CD4-positive, alpha-beta T cell (primary cell): ENCODE measurements at regions not wholly inside any gene's neighbourhood (a gene's known extent, or its start where the extent isn't known, plus 50 kb on each side); places are given as distances from the start of the nearest gene placed in this dataset.

Experiments
- ATAC-seq: fragments of 200-7000 bp; cut with Tn5 transposase; one replicate; pipeline ENCODE4 v1.10.0; 2022; ENCODE audit warnings: mild to moderate bottlenecking; ENCODE audit not compliant: poor library complexity
- CTCF ChIA-PET: fragments of 350-600 bp; sonication (Branson Sonifier 250); formaldehyde crosslinking; loops from one replicate; lab custom pipeline; 2021; ENCODE audit warnings: antibody characterized with exemption, inconsistent platforms; lab: Charles Lee
- POLR2A ChIA-PET: fragments of 350-600 bp; sonication (Branson Sonifier 250); formaldehyde crosslinking; loops from one replicate; lab custom pipeline; 2021; ENCODE audit warnings: antibody characterized with exemption, inconsistent platforms; lab: Charles Lee
- DNase-seq, 14 experiments: peaks; one replicate each; pipeline ENCODE4 v3.0.0-alpha.2; 2013 to 2020; ENCODE audit warnings: mixed read lengths in 2 of 14
- H3K27ac ChIP-seq, 2 donors: one replicate each; pipeline versions ENCODE4 v1.5.1 to v1.7.0; 2013; ENCODE audit warnings: low read length in 2 of 2, low read depth in 1 of 2, mild to moderate bottlenecking in 1 of 2
- H3K27me3 ChIP-seq, 2 experiments: 1 replicate in 1 of 2; 2 replicates in 1 of 2; pipeline versions ENCODE4 v1.6.1 to v1.7.0; 2013; ENCODE audit warnings: low read length in 2 of 2, control low read depth in 1 of 2, mild to moderate bottlenecking in 1 of 2, moderate library complexity in 1 of 2; ENCODE audit not compliant: insufficient read depth in 2 of 2, control insufficient read depth in 1 of 2
- H3K36me3 ChIP-seq: one replicate; pipeline ENCODE4 v1.6.1; 2013; ENCODE audit warnings: low read length, control low read depth; ENCODE audit not compliant: insufficient read depth
- H3K4me1 ChIP-seq: one replicate; pipeline ENCODE4 v1.6.1; 2013; ENCODE audit warnings: low read length, control low read depth; ENCODE audit not compliant: insufficient read depth
- H3K4me3 ChIP-seq: one replicate; pipeline ENCODE4 v1.5.1; 2013; ENCODE audit warnings: mild to moderate bottlenecking, low read length, moderate library complexity
- H3K9me3 ChIP-seq, 2 experiments: 1 replicate in 1 of 2; 2 replicates in 1 of 2; pipeline versions ENCODE4 v1.6.1 to v1.7.0; 2013; ENCODE audit warnings: low read length in 2 of 2, mild to moderate bottlenecking in 2 of 2, control low read depth in 1 of 2, moderate library complexity in 1 of 2; ENCODE audit not compliant: control insufficient read depth in 1 of 2, insufficient read depth in 1 of 2
- H3K27ac Mint-ChIP-seq: one replicate; pipeline ENCODE4 v1.8.0; 2020; ENCODE audit warnings: mixed read lengths
- H3K27me3 Mint-ChIP-seq: one replicate; pipeline ENCODE4 v1.8.0; 2021; ENCODE audit warnings: mixed read lengths
- H3K36me3 Mint-ChIP-seq: one replicate; pipeline ENCODE4 v1.8.0; 2021; ENCODE audit warnings: low read depth, mixed read lengths
- H3K4me1 Mint-ChIP-seq: one replicate; pipeline ENCODE4 v1.8.0; 2021; ENCODE audit warnings: low read depth, mixed read lengths
- H3K4me3 Mint-ChIP-seq: one replicate; pipeline ENCODE4 v1.8.0; 2020; ENCODE audit warnings: mild to moderate bottlenecking, mixed read lengths
- H3K9me3 Mint-ChIP-seq: one replicate; pipeline ENCODE4 v1.8.0; 2020; ENCODE audit warnings: mixed read lengths
- intact Hi-C, 2 experiments: fragments of 100-400 bp; cut with DNase I in 1 of 2; cut with micrococcal nuclease in 1 of 2; formaldehyde crosslinking; loops; one replicate each; pipeline versions ENCODE4 v1.15.1 to v1.9.0; 2023 to 2025; cut with DNase I, micrococcal nuclease
- TF ChIP-seq, protein P1 (sequence below): fragments of 200-600 bp; IDR thresholded peaks from one replicate; pipeline ENCODE4 v1.8.0; 2022; ENCODE audit warnings: antibody characterized with exemption, mild to moderate bottlenecking

DNA sequence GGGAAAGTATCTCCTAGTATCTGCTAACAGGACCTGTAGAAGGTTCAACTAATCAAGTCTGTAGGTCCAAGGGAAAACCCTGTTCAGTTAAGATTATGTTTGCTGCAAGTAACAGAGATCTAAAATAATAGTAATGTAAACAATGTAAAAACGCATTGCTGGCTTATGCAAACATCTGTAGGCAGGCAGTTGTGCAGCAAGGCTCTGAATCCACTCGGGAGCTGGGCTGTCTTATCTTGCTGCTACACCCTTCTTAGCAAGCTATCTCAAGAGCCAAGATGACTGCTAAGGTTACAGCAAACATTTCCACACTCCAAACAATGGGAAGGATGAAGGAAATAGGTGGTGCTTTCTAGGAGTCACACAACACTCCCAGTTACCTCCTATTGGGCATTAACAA lies 397.3 kb upstream of the NRSN1 start:
- Histone ChIP-seq H3K36me3 (no peaks in the 10 kb centered on the region), H3K9me3 (peaks cover 0 to 5% of the 10 kb centered on the region in 2 experiments), H3K27ac (no peak overlapping the region), H3K4me3 (no peak overlapping the region), H3K4me1 (no peaks in the 10 kb centered on the region), H3K27me3 (no peaks in the 10 kb centered on the region)
- Mint-ChIP-seq H3K27me3 (no peaks in the 10 kb centered on the region), H3K27ac (no peak overlapping the region), H3K4me1 (no peaks in the 10 kb centered on the region), H3K36me3 (no peaks in the 10 kb centered on the region), H3K9me3 (no peaks in the 10 kb centered on the region), H3K4me3 (no peak overlapping the region)
- POLR2A ChIA-PET = no interaction called here
- CTCF ChIA-PET = no interaction called here
- intact Hi-C loops = no loop called here
- DNase-seq (no peak), ATAC-seq (no peak)
- TF ChIP-seq, protein P1, sequence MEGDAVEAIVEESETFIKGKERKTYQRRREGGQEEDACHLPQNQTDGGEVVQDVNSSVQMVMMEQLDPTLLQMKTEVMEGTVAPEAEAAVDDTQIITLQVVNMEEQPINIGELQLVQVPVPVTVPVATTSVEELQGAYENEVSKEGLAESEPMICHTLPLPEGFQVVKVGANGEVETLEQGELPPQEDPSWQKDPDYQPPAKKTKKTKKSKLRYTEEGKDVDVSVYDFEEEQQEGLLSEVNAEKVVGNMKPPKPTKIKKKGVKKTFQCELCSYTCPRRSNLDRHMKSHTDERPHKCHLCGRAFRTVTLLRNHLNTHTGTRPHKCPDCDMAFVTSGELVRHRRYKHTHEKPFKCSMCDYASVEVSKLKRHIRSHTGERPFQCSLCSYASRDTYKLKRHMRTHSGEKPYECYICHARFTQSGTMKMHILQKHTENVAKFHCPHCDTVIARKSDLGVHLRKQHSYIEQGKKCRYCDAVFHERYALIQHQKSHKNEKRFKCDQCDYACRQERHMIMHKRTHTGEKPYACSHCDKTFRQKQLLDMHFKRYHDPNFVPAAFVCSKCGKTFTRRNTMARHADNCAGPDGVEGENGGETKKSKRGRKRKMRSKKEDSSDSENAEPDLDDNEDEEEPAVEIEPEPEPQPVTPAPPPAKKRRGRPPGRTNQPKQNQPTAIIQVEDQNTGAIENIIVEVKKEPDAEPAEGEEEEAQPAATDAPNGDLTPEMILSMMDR = no peak

DNA sequence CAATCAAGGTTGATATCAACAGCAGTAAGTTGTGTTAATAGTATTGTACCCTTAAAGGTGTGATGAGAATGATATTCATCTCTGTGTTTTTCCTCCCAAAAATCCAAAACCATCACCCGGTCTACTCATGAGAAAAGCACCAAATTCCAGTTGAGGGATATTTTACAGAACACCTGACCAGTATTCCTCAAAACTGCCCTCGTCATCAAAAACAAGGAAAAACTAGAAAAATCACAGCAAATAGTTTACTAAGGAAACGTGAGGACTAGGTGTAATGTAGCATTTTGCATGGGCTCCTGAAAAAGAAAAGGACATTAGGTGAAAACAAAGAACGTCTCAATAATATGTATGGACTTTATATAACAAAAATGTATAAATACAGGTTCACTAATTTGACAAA lies 394.4 kb upstream of the NRSN1 start:
- Mint-ChIP-seq H3K4me3 (no peak overlapping the region), H3K27me3 (no peaks in the 10 kb centered on the region), H3K4me1 (no peaks in the 10 kb centered on the region), H3K36me3 (no peaks in the 10 kb centered on the region), H3K9me3 (no peaks in the 10 kb centered on the region), H3K27ac (no peak overlapping the region)
- Histone ChIP-seq H3K36me3 (no peaks in the 10 kb centered on the region), H3K4me3 (no peak overlapping the region), H3K4me1 (no peaks in the 10 kb centered on the region), H3K9me3 (peaks cover 0 to 6% of the 10 kb centered on the region in 2 experiments), H3K27me3 (no peaks in the 10 kb centered on the region), H3K27ac (no peak overlapping the region)
- TF ChIP-seq, protein P1 = no peak
- ATAC-seq (no peak), DNase-seq (no peak)
- POLR2A ChIA-PET = no interaction called here
- intact Hi-C loops = no loop called here
- CTCF ChIA-PET = no interaction called here

GRCh38 chr6:23732521-23732920 lies 393.5 kb upstream of the NRSN1 start:
- ATAC-seq (no peak), DNase-seq (no peak)
- no peak overlapping the region for H3K27ac ChIP-seq
- no peaks in the 10 kb centered on the region for H3K9me3 Mint-ChIP-seq
- TF ChIP-seq, protein P1 = no peak
- H3K36me3 Mint-ChIP-seq = no peaks in the 10 kb centered on the region
- H3K4me1 Mint-ChIP-seq = no peaks in the 10 kb centered on the region
- no peaks in the 10 kb centered on the region for H3K27me3 Mint-ChIP-seq
- H3K4me3 ChIP-seq = no peak overlapping the region
- H3K27ac Mint-ChIP-seq = no peak overlapping the region
- intact Hi-C loops = no loop called here
- H3K36me3 ChIP-seq = no peaks in the 10 kb centered on the region
- H3K4me1 ChIP-seq = no peaks in the 10 kb centered on the region
- POLR2A ChIA-PET = no interaction called here
- CTCF ChIA-PET = no interaction called here
- no peak overlapping the region for H3K4me3 Mint-ChIP-seq
- H3K9me3 ChIP-seq = peaks cover 0 to 6% of the 10 kb centered on the region in 2 experiments
- no peaks in the 10 kb centered on the region for H3K27me3 ChIP-seq
